GM18498 (cell line): ENCODE measurements at regions not wholly inside any gene's neighbourhood (a gene's known extent, or its start where the extent isn't known, plus 50 kb on each side); places are given as distances from the start of the nearest gene placed in this dataset.

Experiments
- ATAC-seq: cut with Tn5 transposase; IDR thresholded peaks from one replicate; pipeline ENCODE4 v1.9.1; 2021; ENCODE audit warnings: mild to moderate bottlenecking, moderate library complexity; ENCODE audit not compliant: unreplicated experiment

DNA sequence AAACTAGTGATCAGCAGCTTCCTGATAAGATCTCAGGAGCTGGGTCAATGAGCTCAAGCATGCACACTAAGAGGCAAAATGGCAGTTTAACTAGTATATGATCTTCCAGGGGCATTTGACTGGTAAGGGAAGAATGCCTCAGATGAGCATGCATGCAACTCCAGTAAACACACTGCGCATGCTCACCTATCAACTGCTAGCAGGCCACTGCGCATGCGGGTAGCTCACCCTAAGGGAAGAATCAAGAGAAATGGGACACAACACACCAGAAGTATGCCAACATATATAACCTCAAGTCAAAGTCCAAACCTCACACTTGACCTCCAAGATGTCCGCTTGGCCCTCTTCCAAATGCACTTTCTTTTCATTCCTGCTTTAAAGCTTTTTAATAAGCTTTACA is 1004.0 kb downstream of the ADGRL3 start:
- ATAC-seq, result no peak

DNA sequence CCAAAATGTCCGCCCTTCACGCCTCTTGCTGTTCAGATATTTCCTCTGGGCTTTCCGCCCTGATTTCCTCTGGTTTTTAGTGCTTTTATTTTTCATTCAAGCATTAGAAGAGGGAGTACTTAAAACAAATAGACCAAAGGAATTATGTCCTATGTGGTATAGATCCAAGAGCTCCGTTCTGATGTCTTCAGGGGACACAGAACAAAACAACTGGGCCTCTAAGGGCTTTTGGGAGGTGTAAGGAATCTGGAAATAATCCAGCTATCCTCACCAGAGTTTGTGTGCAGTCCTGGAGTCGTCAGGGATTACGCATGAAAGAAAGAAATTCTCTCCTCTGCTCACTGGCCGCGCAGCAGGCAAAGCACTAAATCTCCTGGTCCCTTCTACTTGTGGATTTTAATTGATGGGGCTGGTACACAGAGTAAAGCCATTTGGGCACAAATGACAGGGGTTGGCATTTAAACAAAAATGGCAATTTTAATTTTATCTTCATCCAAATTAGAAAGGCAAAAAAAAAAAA is 999.2 kb downstream of the ADGRL3 start:
- ATAC-seq, result no peak

GRCh38 chr4:62196338-62196737 is 996.2 kb downstream of the ADGRL3 start:
- no peak for ATAC-seq

DNA sequence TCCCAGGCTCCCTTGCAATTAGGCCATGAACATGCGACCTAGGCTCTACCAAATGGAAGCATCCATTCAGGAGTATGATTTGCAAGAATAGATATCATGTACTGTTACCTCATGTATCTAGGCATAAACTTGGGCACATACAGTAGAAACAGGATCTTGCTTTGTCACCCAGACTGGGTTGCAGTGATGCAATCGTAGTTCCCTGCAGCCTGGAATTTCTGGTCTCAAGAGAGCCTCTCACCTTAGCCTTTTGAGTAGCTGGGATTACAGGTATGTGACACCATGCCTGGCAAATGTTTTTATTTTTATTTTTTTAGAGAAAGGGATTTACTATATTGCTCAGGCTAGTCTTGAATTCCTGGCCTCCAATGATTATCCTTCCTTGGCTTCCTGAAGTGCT is 994.2 kb downstream of the ADGRL3 start:
- ATAC-seq, result no peak

DNA sequence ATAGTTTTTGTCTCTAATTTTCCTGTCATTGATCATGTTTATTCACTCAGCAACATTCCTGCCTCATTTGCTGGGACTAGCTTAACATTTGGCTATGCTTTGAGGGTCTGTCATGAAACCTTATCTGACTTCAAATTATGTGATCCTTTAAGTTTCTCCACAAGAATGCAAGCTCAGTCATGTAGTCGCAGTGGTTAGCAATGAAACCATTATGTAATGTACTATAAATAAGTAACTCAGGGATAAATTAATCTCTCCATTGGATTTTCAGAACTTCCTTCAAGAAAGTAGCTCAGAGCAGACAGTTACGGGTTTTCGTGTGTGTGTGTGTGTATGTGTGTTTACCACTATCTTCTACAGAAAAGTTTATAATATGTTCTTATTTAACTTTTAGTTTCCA is 993.6 kb downstream of the ADGRL3 start:
- ATAC-seq, result no peak

GRCh38 chr4:62191451-62192240 is 991.5 kb downstream of the ADGRL3 start:
- ATAC-seq, result no peak

DNA sequence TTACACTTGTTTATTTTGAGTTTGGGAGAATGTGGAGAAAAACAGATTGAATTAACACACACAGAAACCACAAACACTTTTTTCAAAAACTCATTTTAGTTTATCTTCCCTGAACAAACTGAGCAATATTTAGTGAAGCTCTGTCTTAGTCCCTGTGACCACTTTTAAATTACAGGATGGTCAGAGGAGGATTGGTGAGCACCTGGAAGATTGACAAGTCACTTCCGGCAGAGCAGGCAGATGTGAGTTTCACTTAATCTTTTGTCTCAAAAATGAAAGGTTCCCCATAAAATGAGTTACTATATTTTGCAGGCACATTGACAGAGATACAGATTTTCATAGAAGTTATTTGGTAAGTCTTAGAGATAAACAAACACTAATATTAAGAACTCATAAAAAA is 970.1 kb downstream of the ADGRL3 start:
- no peak for ATAC-seq

DNA sequence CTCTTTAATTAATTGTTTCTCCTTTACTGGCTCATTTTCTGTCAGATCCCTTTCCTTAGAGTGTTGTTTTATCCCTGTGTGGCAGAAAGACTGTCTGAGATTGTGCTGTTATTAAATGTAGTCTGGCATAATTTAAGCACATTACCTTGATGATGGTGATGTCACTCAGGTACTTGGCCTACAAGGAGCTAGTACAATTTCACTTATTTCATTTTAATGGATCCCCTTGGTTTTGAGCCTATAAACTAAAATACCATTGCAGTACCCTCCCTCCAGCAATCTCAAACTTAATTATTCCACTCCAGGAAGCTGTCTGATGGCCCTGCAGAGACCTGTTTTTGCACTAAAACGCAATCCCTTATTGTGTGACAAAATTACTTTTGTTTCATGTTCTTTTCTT is 968.6 kb downstream of the ADGRL3 start:
- no peak for ATAC-seq

DNA sequence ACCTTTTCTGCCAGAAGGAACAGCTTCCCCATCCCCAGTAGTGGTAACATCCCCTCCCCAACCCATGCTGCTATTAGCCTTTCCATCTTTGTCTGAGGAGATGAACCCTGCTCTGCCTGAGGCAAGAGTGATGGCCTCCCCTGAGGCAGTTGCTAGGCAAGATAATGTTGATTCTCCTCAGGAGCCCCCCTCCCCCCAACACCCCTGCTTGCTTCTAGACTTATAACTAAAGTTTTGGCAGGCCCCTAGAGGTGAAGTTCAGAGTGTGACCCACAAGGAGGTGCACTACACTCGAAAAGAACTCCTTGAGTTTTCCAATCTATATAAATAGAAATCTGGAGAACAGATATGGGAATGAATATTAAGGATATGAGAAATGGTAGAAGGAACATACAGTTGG is 962.5 kb downstream of the ADGRL3 start:
- ATAC-seq, result no peak

- ATAC-seq, result no peak
Observed at GRCh38 chr4:62161446-62161845, 961.3 kb downstream of the ADGRL3 start.

GRCh38 chr4:62159876-62160275 is 959.8 kb downstream of the ADGRL3 start:
- no peak for ATAC-seq

DNA sequence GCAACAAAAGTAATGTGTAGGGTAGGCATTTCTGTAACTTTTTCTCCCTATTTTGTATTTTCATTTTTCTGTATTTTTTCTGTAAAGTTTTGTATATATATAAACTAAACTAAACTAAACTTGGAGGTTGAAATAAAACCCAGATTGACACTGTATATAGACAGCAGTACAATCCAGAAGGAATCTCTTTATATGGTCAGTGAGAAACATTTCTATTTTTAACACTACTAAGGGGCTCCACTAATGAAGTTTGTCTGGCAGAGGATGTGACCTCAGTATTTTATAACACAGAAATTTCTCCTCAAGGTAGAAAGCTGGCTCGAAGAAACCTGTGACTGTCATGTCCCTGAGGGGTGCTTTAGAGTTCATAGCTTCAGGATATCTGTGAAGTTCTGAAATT is 959.2 kb downstream of the ADGRL3 start:
- ATAC-seq, result no peak

DNA sequence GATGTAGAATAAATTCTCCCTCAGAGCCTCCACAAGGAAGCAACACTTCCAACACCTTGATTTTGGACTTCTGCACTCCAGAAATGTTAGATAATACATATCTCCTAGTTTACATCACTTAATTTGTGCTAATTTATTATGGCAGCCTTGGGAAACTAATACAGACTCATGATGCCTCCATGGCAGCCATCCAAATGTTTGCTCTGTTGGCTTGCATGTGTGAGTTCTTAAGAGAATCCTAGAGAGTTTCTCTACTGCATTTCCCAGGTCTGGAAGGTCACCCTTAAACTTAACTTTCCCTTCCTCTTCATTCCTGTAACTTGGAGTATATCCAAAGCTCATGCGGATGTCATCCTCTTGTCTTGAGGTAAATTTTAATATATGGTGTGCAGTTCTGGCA is 956.1 kb downstream of the ADGRL3 start:
- ATAC-seq, result no peak

- ATAC-seq, result no peak
Observed at GRCh38 chr4:62145276-62145675, 945.1 kb downstream of the ADGRL3 start.

- ATAC-seq, result no peak
Observed at GRCh38 chr4:62144431-62144830, 944.3 kb downstream of the ADGRL3 start.

DNA sequence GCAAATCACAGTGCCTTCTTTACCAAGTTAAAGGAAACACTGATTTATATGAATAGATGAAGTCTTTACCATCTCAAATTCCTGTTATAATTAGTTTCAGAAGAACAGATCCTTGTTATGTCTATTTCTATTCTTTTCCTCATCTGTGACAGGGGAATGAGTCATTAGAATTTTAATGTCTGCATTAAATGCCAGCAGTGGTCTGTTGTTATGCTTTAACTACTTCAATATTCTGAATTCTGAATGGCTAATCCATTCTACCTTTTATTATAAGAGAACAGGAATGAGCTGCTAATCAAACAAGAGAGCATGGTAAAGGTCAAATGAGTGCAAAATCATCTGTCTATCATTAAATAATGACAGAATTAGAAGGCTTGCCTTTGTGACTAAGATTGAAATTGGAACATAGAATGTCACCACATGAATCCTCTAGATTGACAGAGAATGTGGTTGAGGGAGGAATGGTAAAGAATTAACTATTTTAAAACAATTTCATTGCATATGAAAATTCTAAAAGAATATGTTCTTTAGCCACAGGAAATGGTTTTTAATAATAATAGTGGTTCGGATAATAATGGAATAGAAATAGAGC is 935.5 kb downstream of the ADGRL3 start:
- ATAC-seq, result no peak

GRCh38 chr4:62133977-62134376 is 933.9 kb downstream of the ADGRL3 start:
- no peak for ATAC-seq

- ATAC-seq, result no peak
Observed at GRCh38 chr4:62133101-62133897, 933.2 kb downstream of the ADGRL3 start.

DNA sequence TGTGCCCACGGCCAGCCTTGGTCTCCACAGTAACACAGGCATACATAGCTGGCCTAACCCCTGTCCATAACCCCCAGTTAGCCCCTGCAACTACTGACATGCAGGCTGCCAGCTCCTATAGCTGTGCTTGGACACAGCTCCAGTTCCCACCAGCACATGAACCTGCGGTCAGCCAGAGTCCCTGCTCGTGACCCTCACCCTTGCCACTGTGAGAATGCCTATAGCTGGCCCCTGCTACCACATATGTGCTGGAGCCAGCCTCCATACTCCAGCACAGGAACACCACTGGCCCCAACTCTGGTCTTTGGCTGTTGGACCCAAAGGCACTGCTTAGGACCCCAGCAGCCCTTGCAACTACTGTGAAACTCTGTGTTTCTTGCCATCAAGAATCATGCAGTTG is 930.9 kb downstream of the ADGRL3 start:
- ATAC-seq, result no peak

DNA sequence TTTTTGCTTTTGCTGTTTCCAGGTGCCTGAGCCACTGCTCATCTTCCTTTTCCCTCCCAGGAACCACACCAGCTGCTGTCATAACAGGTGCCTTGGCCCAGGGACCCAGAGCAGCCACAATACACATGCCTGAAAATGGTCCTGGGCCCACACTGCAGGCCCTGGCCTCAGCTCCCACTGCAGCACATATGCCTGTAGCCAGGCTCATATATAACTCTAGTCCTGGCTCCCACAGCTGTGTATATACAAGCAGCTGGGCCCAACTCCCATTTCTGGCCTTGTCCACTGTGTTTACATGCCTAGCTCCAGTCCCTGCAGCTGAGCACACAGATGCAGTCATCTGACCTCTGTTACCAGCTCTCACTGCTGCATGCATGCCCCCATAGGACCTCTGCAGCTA is 930.5 kb downstream of the ADGRL3 start:
- ATAC-seq, result no peak

DNA sequence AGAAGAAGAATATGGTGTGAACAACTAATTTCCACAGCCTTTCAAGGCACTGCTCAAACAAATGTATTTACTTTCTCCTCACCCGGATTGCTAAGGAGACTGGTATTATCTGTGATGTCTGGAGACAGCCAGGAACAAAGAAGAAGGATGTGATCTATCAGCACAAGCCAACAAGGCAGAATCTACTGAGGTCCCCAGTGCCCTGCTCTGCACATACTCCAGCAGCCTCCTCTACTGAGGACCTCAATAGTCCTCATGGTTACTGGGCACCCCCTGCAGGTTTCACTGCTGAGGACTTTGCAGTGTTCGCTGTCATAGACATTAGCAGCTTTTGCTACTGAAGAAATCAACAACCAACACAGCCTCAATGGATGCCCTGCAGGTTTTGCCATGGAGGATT is 930.1 kb downstream of the ADGRL3 start:
- ATAC-seq, result no peak
